ENCODE measurements at regions not wholly inside any gene's neighbourhood (a gene's known extent, or its start where the extent isn't known, plus 50 kb on each side); places are given as distances from the start of the nearest gene placed in this dataset.

GRCh38 chr10:31590023-31590800, 271.2 kb downstream of the ZEB1 start:
- TF ChIP-seq CTCF (IDR thresholded peaks at IDR 0.05; ENCODE audit: insufficient read depth, low read length) (no peak), POLR2AphosphoS5 (IDR thresholded peaks at IDR 0.05; ENCODE audit: low read depth) (peak; percentile 60; the same call in 1 of the 2 replicates), GABPA (IDR thresholded peaks at IDR 0.05; ENCODE audit: low read depth) (no peak), SPI1 (IDR thresholded peaks at IDR 0.05; ENCODE audit: borderline replicate concordance, low read depth) (peak; percentile 96), REST (IDR thresholded peaks at IDR 0.05; ENCODE audit: insufficient replicate concordance, low read depth) (no peak)

All from HL-60 (cell line).